GM10248 (cell line): ENCODE measurements at regions not wholly inside any gene's neighbourhood (a gene's known extent, or its start where the extent isn't known, plus 50 kb on each side); places are given as distances from the start of the nearest gene placed in this dataset.

Experiments
- CTCF ChIA-PET: fragments of 300-600 bp; sonication (Branson Sonifier 250); formaldehyde crosslinking; extraction: SDS; loops from one replicate; lab custom pipeline; 2021; ENCODE audit warnings: antibody characterized with exemption; lab: Yijun Ruan, JAX
- POLR2A ChIA-PET: fragments of 350-650 bp; sonication (Branson Sonifier 250); formaldehyde crosslinking; extraction: SDS; loops from one replicate; lab custom pipeline; 2020; ENCODE audit warnings: antibody characterized with exemption; lab: Yijun Ruan, JAX
- DNase-seq: peaks from one replicate; pipeline ENCODE4 v3.0.0; 2012; ENCODE audit errors: extremely low spot score
- CTCF ChIP-seq: IDR thresholded peaks from 2 replicates; pipeline ENCODE4 v1.5.1; 2012; ENCODE audit warnings: mild to moderate bottlenecking, low read depth; ENCODE audit errors: extremely low read depth, missing control alignments, control extremely low read depth

GRCh38 chr11:127059286-127059685 lies 58.7 kb upstream of the KIRREL3 start:
- DNase-seq = no peak
- ChIA-PET POLR2A (no interaction called here), CTCF (interaction anchor here (1.1 kb wide), 1 partner anchor 13 kb away, joined by 3 read pairs; no protein-coding TSS in a partner anchor)
- no peak for TF ChIP-seq CTCF

GRCh38 chr11:127058524-127058923 lies 58.0 kb upstream of the KIRREL3 start:
- no peak for TF ChIP-seq CTCF
- ChIA-PET POLR2A (no interaction called here), CTCF (interaction anchor here (1.1 kb wide), 1 partner anchor 13 kb away, joined by 3 read pairs; no protein-coding TSS in a partner anchor)
- DNase-seq = no peak

DNA sequence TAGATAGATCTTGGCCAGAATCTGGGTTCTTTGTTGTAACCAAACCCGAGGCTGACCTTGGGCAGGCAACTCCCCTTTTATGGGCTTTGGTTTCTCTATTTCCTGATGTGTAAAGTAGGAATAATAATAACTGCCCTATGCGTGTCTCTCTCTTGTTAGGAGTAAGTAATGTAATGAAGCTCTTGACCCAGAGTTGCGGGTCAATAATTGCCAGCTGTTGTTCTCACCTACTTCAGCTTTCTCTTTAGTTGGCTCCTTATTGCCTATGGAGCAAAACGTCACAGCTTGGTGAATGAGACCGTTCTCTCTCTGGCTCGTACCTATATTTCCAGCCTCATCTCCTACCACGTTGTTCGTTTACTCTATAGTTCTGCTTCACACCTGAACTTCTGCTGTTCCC lies 56.6 kb upstream of the KIRREL3 start:
- CTCF ChIA-PET = no interaction called here
- no peak for DNase-seq
- no peak for TF ChIP-seq CTCF
- POLR2A ChIA-PET = no interaction called here

GRCh38 chr11:127056338-127056971 lies 55.9 kb upstream of the KIRREL3 start:
- DNase-seq = no peak
- ChIA-PET CTCF (interaction anchor here (1.6 kb wide), 1 partner anchor 8 kb away, joined by 4 read pairs; no protein-coding TSS in a partner anchor), POLR2A (no interaction called here)
- no peak for TF ChIP-seq CTCF

- ChIA-PET CTCF (interaction anchor here (1.2 to 1.6 kb wide), 2 partner anchors 9 to 575 kb away, joined by 3 to 4 read pairs; no protein-coding TSS in a partner anchor), POLR2A (no interaction called here)
- no peak for DNase-seq
- TF ChIP-seq CTCF = no peak
Measured at GRCh38 chr11:127055236-127055635, 54.7 kb upstream of the KIRREL3 start.

GRCh38 chr11:127054153-127054552 lies 53.6 kb upstream of the KIRREL3 start:
- ChIA-PET POLR2A (no interaction called here), CTCF (interaction anchor here (1.2 kb wide), 1 partner anchor 573 kb away, joined by 3 read pairs; no protein-coding TSS in a partner anchor)
- TF ChIP-seq CTCF = no peak
- no peak for DNase-seq
